ENCODE measurements at regions not wholly inside any gene's neighbourhood (a gene's known extent, or its start where the extent isn't known, plus 50 kb on each side); places are given as distances from the start of the nearest gene placed in this dataset.

DNA sequence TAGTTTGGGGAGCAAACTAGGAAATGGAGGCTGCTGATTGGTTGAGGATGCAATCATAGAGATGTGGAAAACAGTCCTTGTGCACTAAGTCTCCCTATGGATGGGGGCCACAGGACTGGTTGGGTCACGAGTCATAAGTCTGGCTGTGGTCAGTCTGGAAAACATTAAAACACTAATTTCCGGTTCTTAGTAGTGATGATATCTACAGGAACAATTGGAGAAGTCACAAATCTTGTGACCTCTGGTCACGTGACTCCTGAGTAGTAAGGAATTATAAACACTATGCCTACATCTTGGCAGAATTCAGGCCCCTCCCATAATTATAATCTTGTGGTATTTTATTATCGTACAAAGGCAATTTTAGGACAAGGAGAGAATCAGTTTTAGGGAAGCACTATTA is 317.3 kb upstream of the ARPP21 start:
- TF ChIP-seq, protein P1, sequence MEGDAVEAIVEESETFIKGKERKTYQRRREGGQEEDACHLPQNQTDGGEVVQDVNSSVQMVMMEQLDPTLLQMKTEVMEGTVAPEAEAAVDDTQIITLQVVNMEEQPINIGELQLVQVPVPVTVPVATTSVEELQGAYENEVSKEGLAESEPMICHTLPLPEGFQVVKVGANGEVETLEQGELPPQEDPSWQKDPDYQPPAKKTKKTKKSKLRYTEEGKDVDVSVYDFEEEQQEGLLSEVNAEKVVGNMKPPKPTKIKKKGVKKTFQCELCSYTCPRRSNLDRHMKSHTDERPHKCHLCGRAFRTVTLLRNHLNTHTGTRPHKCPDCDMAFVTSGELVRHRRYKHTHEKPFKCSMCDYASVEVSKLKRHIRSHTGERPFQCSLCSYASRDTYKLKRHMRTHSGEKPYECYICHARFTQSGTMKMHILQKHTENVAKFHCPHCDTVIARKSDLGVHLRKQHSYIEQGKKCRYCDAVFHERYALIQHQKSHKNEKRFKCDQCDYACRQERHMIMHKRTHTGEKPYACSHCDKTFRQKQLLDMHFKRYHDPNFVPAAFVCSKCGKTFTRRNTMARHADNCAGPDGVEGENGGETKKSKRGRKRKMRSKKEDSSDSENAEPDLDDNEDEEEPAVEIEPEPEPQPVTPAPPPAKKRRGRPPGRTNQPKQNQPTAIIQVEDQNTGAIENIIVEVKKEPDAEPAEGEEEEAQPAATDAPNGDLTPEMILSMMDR (conservative IDR thresholded peaks at IDR 0.05; ENCODE audit: low read depth in 2 of 2): no peak
- TF ChIP-seq JUNB (IDR thresholded peaks at IDR 0.05; ENCODE audit: unreplicated experiment): no peak

All from GM23338 (cell line).